Heart left ventricle (tissue), 13 donors: ENCODE measurements at regions not wholly inside any gene's neighbourhood (a gene's known extent, or its start where the extent isn't known, plus 50 kb on each side); places are given as distances from the start of the nearest gene placed in this dataset.

ENCODE experiments used
- CTCF ChIP-seq, 12 donors: fragments of 200-600 bp; sonication (generic) in 4 of 12; IDR thresholded peaks; one replicate each; pipeline versions ENCODE4 v1.5.0 to v1.8.0; 2018 to 2022; ENCODE audit warnings: antibody characterized with exemption in 12 of 12, mild to moderate bottlenecking in 5 of 12
- POLR2A ChIP-seq, 2 donors: fragments of 450-650 bp; IDR thresholded peaks; one replicate each; pipeline ENCODE4 v1.6.1; 2017; ENCODE audit warnings: antibody characterized with exemption in 2 of 2, mild to moderate bottlenecking in 2 of 2, moderate library complexity in 2 of 2
- donor health status: ischemic (EF 13 %, LVEDD 7.1; RV severe dilation, severe dysfunction).
- donor health status: DM: no; HTN: yes; CAD: no.
- donor health status: DM: no; HTN: no; CAD: no.
- donor health status: ischemic (EF 25% LVEDD 6.9; RV normal size, moderate dysfunction).
- donor health status: ischemic (EF 25% LVEDD 5.7; RV mildly dilated, moderate dysfunction).
- donor health status: ischemic (EF 35%, LVEDD 5.7; RV mildly dilated, moderate dysfunction).
- donor health status: nonischemic (EF 11% LVEDD 7.7; RV severe dilation, severe dysfunction).
- donor health status: DM: yes; HTN: yes; CAD: no.
- donor health status: PGD.
- donor health status: ischemic (EF 29% LVEDD 5.4; RV normal size, mild dysfunction).
- donor health status: nonischemic (EF 23%, LVEDD 6.1; RV moderate dilation, normal function).

GRCh38 chr12:16946704-16947103 is 340.7 kb upstream of the LMO3 start:
- TF ChIP-seq CTCF (IDR thresholded peaks at IDR 0.05) = no peak
- TF ChIP-seq POLR2A (IDR thresholded peaks at IDR 0.05) = no peak
